IPS DF 4.7 (cell line): ENCODE measurements at regions not wholly inside any gene's neighbourhood (a gene's known extent, or its start where the extent isn't known, plus 50 kb on each side); places are given as distances from the start of the nearest gene placed in this dataset.
"Not testable (repeated sequence)": the region's sequence is repeated elsewhere in the genome, so short reads cannot be mapped to it uniquely, and the experiment has no call there.

Experiments used
- DNase-seq: peaks from one replicate; pipeline ENCODE4 v3.0.0-alpha.2; 2013; ENCODE audit warnings: low spot score; ENCODE audit errors: extremely low read depth

DNA sequence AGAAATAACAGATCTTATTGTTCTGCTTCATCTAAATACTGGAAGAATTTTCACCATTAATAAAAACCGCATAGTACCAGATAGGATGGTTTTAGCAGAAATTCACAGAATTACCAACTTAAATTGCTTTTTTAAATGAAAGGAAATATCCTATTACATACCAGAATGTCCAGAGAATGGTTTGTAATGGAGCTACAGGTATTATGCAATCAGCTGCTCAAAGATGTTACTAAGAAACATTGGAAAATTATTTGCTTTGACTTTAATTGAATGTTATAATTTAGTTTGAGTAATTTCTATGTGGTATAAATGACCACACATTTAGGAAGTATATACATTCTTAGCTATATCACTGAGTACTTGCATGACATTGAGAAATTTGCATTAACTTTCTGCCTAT is 338.3 kb downstream of the ETV1 start:
- no peak for DNase-seq

DNA sequence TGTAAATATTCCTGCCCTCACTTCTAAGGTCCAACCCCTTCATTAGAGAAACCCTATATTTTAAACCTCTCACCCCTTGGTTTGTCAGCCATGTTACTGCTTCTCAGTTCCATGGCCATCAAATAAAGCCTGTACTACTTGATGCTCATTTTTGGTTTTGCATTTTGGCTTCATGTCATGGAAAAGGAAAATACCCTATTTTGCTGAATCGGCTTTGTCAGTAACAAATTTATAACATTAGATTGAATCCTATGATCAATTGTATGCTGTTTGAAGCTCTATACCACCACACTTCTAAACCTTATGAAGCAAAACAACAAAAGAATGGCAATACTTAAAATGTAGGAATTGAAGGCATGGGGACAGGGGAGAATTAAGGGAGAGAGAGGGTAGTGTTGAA is 333.1 kb downstream of the ETV1 start:
- no peak for DNase-seq

DNA sequence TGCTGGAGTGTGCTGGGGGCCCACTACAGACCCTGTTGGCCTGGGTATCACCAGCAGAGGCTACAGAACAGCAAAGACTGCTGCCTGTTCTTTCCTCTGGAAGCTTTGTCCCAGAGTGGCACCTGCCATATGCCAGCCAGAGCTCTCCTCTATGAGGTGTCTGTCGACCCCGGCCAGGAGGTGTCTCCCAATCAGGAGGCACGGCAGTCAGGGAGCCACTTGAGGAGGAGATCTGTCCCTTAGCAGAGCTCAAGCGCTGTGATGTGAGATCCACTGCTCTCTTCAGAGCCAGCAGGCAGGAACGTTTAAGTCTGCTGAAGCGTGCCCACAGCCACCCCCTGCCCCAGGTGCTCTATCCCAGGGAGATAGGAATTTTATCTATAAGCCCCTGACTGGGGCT is 316.2 kb downstream of the ETV1 start:
- DNase-seq = no peak

- DNase-seq = no peak
Observed at GRCh38 chr7:13682626-13683025, 306.8 kb downstream of the ETV1 start.

DNA sequence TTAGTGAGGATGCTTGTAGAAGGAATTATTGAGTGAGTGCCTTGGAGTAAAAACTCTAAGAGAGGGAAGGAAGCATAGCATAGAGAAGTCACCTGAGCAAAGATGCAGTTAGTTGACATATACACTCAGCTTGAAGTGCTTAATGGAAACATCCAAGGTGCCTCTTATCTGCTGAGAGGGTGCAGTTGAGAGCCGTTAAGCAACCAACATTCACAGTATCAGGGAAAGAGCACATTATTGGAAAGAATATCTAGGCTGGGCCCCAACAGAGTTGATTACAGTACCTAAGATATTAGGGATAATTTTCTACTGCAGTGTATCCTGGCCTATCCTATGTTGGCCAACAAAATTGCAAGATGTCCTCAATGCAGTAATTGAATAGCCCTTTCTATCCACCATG is 302.0 kb downstream of the ETV1 start:
- DNase-seq = no peak

DNA sequence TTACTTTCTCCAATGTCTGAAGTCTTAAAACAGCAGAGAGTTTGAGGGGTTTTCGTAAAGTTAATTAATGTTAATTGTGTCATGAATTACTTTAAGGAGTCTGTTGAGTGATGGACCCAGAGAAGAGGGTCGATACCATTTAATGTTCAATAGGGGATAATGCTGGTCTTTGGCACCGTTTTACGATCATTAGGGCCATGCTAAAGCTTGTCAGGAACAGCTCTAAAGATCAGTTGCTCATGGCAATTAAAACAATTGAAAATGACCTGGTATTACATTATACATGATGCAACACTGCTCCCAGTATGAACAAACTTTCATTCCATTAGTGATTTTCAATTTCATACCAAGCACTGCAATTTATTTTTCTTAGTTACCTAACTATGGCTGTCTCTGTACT is 296.9 kb downstream of the ETV1 start:
- no peak for DNase-seq

- no peak for DNase-seq
Observed at GRCh38 chr7:13702251-13702650, 287.2 kb downstream of the ETV1 start.

- DNase-seq = no peak
Observed at GRCh38 chr7:13708670-13709069, 280.8 kb downstream of the ETV1 start.

DNA sequence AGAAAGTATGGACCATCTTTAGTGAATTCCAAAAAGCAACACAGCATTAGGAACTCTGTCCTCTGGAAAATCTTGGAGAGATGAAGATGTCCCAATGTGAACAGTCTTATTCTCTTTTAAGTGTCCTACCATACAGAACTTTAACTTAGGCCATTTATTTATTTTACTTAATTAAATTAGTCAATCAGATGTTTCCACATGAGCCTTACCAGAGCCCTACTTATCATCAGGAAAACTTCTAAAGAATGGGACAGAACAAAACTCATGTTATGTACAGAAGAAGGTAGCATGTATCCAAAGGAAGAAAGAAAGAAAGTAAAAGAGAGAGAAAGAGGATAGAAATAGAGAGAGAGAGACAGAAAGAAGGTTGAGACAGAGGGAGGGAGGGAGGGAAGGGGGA is 276.4 kb downstream of the ETV1 start:
- no peak for DNase-seq

DNA sequence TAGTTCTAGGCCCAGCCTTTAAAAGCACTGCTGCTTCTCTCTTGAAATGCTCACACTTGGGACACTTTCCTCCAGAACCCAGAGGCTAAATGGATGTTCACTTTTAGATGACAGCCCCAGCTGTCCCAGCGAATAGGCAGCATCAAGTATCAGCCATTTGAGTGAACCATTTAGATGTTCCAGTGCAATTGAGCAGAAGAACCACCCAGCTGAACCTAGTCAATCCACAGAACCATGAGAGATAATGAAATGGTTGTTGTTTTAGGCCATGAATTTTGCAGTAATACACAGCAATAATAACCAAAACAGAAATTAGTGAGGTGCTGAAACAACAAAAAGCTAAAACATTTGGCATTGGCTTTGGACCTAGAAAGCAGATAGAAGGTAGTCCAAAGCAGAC is 273.9 kb downstream of the ETV1 start:
- no peak for DNase-seq

GRCh38 chr7:13717031-13717430 is 272.4 kb downstream of the ETV1 start:
- no peak for DNase-seq

- DNase-seq = no peak
Observed at GRCh38 chr7:13724191-13724976, 265.1 kb downstream of the ETV1 start.

GRCh38 chr7:13724977-13725566 is 264.4 kb downstream of the ETV1 start:
- DNase-seq = no peak

GRCh38 chr7:13725591-13725990 is 263.9 kb downstream of the ETV1 start:
- DNase-seq = no peak

DNA sequence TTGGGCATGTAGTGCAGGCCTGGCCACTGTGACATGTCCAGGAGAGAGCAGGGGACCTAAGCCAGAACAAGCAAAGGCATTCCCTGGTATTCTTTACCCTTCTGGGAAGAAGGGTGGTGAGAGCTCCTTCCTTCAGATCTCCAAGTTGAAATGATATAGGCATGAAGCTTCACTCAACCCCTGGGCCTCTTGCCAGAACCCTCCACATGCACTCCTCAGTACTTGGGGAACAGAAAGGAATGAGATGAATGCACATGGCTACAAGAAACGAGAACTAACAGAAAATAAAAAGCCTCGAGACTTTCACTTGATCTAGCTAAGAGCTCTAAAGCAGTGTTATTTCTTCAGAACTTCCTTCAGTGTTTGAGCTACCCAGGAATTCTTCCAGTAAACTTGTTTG is 262.2 kb downstream of the ETV1 start:
- DNase-seq = no peak

GRCh38 chr7:13727751-13728150 is 261.7 kb downstream of the ETV1 start:
- DNase-seq = no peak

DNA sequence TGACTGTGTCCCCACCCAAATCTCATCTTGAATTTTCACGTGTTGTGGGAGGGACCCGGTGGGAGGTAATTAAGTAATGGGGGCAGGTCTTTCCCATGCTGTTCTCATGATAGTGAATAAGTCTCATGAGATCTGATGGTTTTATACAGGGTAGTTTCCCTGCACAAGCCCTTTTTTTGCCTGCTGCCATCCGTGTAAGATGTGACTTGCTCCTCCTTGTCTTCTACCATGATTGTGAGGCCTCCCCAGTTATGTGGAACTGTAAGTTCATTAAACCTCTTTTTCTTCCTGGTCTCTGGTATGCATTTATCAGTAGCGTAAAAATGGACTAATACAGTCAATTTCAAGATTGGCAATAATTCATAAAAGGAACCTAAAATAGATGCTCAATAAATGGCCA is 261.0 kb downstream of the ETV1 start:
- DNase-seq = not testable (repeated sequence)

DNA sequence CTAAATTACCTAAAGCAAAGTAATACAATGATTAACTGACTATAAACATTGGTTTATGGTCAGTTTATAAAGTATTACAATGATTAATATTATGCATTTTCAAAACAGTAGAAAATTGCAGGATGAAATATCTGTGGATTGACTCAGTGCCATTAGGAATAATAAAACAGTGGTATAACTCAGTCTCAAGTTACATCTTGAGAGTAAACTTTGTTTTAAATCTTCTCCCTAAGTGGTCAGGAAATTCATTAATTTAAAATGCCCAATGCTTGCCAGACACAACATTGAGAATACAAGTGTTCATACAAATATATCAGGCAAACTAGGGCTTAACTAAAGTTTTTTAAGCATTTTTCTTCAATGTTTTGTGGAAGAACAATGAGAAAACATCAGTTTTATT is 257.8 kb downstream of the ETV1 start:
- no peak for DNase-seq

GRCh38 chr7:13737563-13737962 is 251.9 kb downstream of the ETV1 start:
- no peak for DNase-seq

DNA sequence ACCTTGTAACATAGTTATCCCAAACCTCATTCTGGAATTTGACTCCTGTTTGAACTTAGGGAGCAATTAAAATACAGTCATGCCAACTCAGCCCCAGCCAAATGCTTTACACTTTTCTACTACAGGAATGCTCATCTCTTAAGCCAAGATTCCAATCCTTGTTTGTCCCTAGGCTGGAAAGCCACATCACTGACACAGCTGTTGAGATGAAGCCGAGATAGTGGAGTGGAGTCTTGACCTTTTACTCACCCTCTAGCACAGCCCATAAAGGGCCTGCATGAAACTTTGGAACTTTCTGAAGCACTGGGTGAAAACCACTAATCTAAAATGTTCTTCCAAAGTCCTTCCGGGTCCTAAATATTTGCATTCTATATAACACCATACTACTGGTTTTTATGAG is 247.3 kb downstream of the ETV1 start:
- DNase-seq = no peak

- DNase-seq = no peak
Observed at GRCh38 chr7:13742811-13743210, 246.7 kb downstream of the ETV1 start.

GRCh38 chr7:13743226-13743625 is 246.2 kb downstream of the ETV1 start:
- DNase-seq = no peak

- DNase-seq = no peak
Observed at GRCh38 chr7:13745530-13745929, 243.9 kb downstream of the ETV1 start.
